HG03558 (cell line): ENCODE measurements at regions not wholly inside any gene's neighbourhood (a gene's known extent, or its start where the extent isn't known, plus 50 kb on each side); places are given as distances from the start of the nearest gene placed in this dataset.

Source experiments
- ATAC-seq: cut with Tn5 transposase; IDR thresholded peaks from one replicate; pipeline ENCODE4 v1.9.1; 2021; ENCODE audit warnings: moderate number of reproducible peaks; ENCODE audit not compliant: unreplicated experiment; ENCODE audit errors: extremely low read depth

GRCh38 chr6:139632840-139633239, 258.4 kb upstream of the CITED2 start:
- no peak for ATAC-seq

- no peak for ATAC-seq
Measured at GRCh38 chr6:139628270-139628669, 253.8 kb upstream of the CITED2 start.

GRCh38 chr6:139627091-139627490, 252.6 kb upstream of the CITED2 start:
- no peak for ATAC-seq

GRCh38 chr6:139625998-139626975, 251.8 kb upstream of the CITED2 start:
- ATAC-seq: no peak

- no peak for ATAC-seq
Measured at GRCh38 chr6:139625081-139625939, 250.9 kb upstream of the CITED2 start.

GRCh38 chr6:139623372-139623771, 248.9 kb upstream of the CITED2 start:
- no peak for ATAC-seq

- no peak for ATAC-seq
Measured at GRCh38 chr6:139613496-139613895, 239.0 kb upstream of the CITED2 start.

- ATAC-seq: no peak
Measured at GRCh38 chr6:139612135-139612465, 237.7 kb upstream of the CITED2 start.

GRCh38 chr6:139611327-139612134, 237.1 kb upstream of the CITED2 start:
- ATAC-seq: no peak

- ATAC-seq: no peak
Measured at GRCh38 chr6:139608466-139609261, 234.2 kb upstream of the CITED2 start.

- ATAC-seq: no peak
Measured at GRCh38 chr6:139605350-139605749, 230.9 kb upstream of the CITED2 start.

GRCh38 chr6:139603581-139603980, 229.1 kb upstream of the CITED2 start:
- ATAC-seq: no peak

GRCh38 chr6:139602577-139602976, 228.1 kb upstream of the CITED2 start:
- no peak for ATAC-seq

- peak; percentile 98 for ATAC-seq
Measured at GRCh38 chr6:139600919-139601475, 226.5 kb upstream of the CITED2 start.

GRCh38 chr6:139600343-139600742, 225.9 kb upstream of the CITED2 start:
- ATAC-seq: no peak

GRCh38 chr6:139597771-139598755, 223.6 kb upstream of the CITED2 start:
- ATAC-seq: no peak

- ATAC-seq: no peak
Measured at GRCh38 chr6:139597087-139597763, 222.8 kb upstream of the CITED2 start.

- no peak for ATAC-seq
Measured at GRCh38 chr6:139595183-139595582, 220.7 kb upstream of the CITED2 start.
